ENCODE measurements at regions not wholly inside any gene's neighbourhood (a gene's known extent, or its start where the extent isn't known, plus 50 kb on each side); places are given as distances from the start of the nearest gene placed in this dataset.
A peak's percentile ranks its signal among the peaks of the same experiment; 100 is the strongest.

- no peaks in the 10 kb centered on the region for H3K9me3 ChIP-seq
- no peaks in the 10 kb centered on the region for H3F3A ChIP-seq (replicated peaks; ENCODE audit: insufficient read depth)
- H3K36me3 ChIP-seq (replicated peaks in 1 of 2; ENCODE audit: control insufficient read depth in 1 of 2, insufficient read depth in 2 of 2, low read length in 1 of 2): no peaks in the 10 kb centered on the region
- no peak for TF ChIP-seq SMC3 (IDR thresholded peaks at IDR 0.05; ENCODE audit: low read depth, low read length)
- no peak for TF ChIP-seq TCF12 (IDR thresholded peaks at IDR 0.05)
- TF ChIP-seq RCOR1 (IDR thresholded peaks at IDR 0.05; ENCODE audit: low read length): no peak
- no peak for TF ChIP-seq NFIC (IDR thresholded peaks at IDR 0.05; ENCODE audit: borderline replicate concordance)
- TF ChIP-seq USF1 (IDR thresholded peaks at IDR 0.05; ENCODE audit: borderline replicate concordance, low read depth): no peak
- TF ChIP-seq, protein P1, sequence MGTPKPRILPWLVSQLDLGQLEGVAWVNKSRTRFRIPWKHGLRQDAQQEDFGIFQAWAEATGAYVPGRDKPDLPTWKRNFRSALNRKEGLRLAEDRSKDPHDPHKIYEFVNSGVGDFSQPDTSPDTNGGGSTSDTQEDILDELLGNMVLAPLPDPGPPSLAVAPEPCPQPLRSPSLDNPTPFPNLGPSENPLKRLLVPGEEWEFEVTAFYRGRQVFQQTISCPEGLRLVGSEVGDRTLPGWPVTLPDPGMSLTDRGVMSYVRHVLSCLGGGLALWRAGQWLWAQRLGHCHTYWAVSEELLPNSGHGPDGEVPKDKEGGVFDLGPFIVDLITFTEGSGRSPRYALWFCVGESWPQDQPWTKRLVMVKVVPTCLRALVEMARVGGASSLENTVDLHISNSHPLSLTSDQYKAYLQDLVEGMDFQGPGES (IDR thresholded peaks at IDR 0.05; ENCODE audit: low read depth, low read length): no peak
- no peak for TF ChIP-seq JUND (IDR thresholded peaks at IDR 0.05)
- no peak for TF ChIP-seq EP300 (IDR thresholded peaks at IDR 0.05; ENCODE audit: borderline replicate concordance in 1 of 2, low read depth in 1 of 2, low read length in 1 of 2)
- TF ChIP-seq CHD2 (IDR thresholded peaks at IDR 0.05; ENCODE audit: low read length, partially characterized antibody): no peak
- TF ChIP-seq GABPA (IDR thresholded peaks at IDR 0.05; ENCODE audit: low read depth): no peak
- no peak for TF ChIP-seq RXRA (IDR thresholded peaks at IDR 0.05; ENCODE audit: borderline replicate concordance, low read depth)
- TF ChIP-seq MEF2A (IDR thresholded peaks at IDR 0.05; ENCODE audit: borderline replicate concordance, low read depth): no peak
- TF ChIP-seq PBX3 (IDR thresholded peaks at IDR 0.05): no peak
- no peak for TF ChIP-seq CTCF (IDR thresholded peaks at IDR 0.05)
- TF ChIP-seq YY1 (IDR thresholded peaks at IDR 0.05; ENCODE audit: low read depth): no peak
- no peak for TF ChIP-seq NRF1 (IDR thresholded peaks at IDR 0.05; ENCODE audit: low read depth, low read length)
- TF ChIP-seq USF2 (IDR thresholded peaks at IDR 0.05; ENCODE audit: borderline replicate concordance, low read depth, low read length): no peak
- H3K4me2 ChIP-seq: no peak overlapping the region
- no peaks in the 10 kb centered on the region for H4K20me1 ChIP-seq (ENCODE audit: insufficient read depth)
- no peak for DNase-seq
- no peak overlapping the region for H2AFZ ChIP-seq (ENCODE audit: low read depth)
- ChIA-PET POLR2A (no interaction called here), CTCF (no interaction called here)
- H3K4me3 ChIP-seq (ENCODE audit: low read depth in 2 of 2, low read length in 1 of 2): no peak overlapping the region
- no peaks in the 10 kb centered on the region for H3K9me2 ChIP-seq
- H3K79me2 ChIP-seq (ENCODE audit: insufficient read depth): no peaks in the 10 kb centered on the region
- no peaks in the 10 kb centered on the region for H3K27me3 ChIP-seq (ENCODE audit: insufficient read depth)
- H3K9ac ChIP-seq: no peak overlapping the region
- H3K4me1 ChIP-seq (ENCODE audit: control insufficient read depth in 1 of 2, insufficient read depth in 2 of 2, low read depth in 1 of 2, low read length in 1 of 2): peaks cover 0 to 2% of the 10 kb centered on the region in 2 experiments; a peak in 2 of 4 replicates
- H3K27ac ChIP-seq (ENCODE audit: low read depth in 2 of 2, low read length in 1 of 2): peak overlapping the region in 1 of 2 experiments; percentile 87; a peak in 2 of 4 replicates
- 60% methylated on average over 1 of the region's 1 CpG for WGBS (ENCODE audit: low lambda C conversion rate)
Observed at GRCh38 chr1:95582191-95582590, 348.2 kb downstream of the RWDD3 start.

All from SK-N-SH (cell line).